Fibroblast of lung (primary cell): ENCODE measurements at regions not wholly inside any gene's neighbourhood (a gene's known extent, or its start where the extent isn't known, plus 50 kb on each side); places are given as distances from the start of the nearest gene placed in this dataset.

Experiments
- DNase-seq, 2 donors: peaks; one replicate each; pipeline versions ENCODE4 v3.0.0 to v3.0.0-alpha.2; 2010; ENCODE audit warnings: low read depth in 2 of 2
- H2AFZ ChIP-seq: 2 replicates; pipeline ENCODE4 v1.5.1; 2012; ENCODE audit warnings: low read length, control low read depth, inconsistent platforms
- H3K27ac ChIP-seq: 2 replicates; pipeline ENCODE4 v1.5.1; 2011; ENCODE audit warnings: low read length, control low read depth; ENCODE audit not compliant: insufficient read depth
- H3K27me3 ChIP-seq: 2 replicates; pipeline ENCODE4 v1.5.1; 2011; ENCODE audit warnings: mild to moderate bottlenecking, low read length; ENCODE audit not compliant: control insufficient read depth, insufficient read depth
- H3K36me3 ChIP-seq: 2 replicates; pipeline ENCODE4 v1.5.1; 2011; ENCODE audit warnings: low read length; ENCODE audit not compliant: control insufficient read depth, insufficient read depth
- H3K4me1 ChIP-seq: 2 replicates; pipeline ENCODE4 v1.5.1; 2011; ENCODE audit warnings: low read length; ENCODE audit not compliant: control insufficient read depth, insufficient read depth; ENCODE audit errors: extremely low read depth
- H3K4me2 ChIP-seq: 2 replicates; pipeline ENCODE4 v1.5.1; 2011; ENCODE audit warnings: low read length, control low read depth; ENCODE audit not compliant: insufficient read depth; ENCODE audit errors: extremely low read depth
- H3K4me3 ChIP-seq, 4 experiments: fragments of 200-600 bp in 1 of 4; sonication (generic) in 1 of 4; replicated peaks in 1 of 4; 2 replicates each; pipeline ENCODE4 v1.5.1; 2011 to 2016; ENCODE audit warnings: low read length in 4 of 4, low read depth in 3 of 4, mild to moderate bottlenecking in 3 of 4, control low read depth in 2 of 4, inconsistent platforms in 1 of 4, mixed read lengths in 1 of 4; ENCODE audit not compliant: insufficient read depth in 1 of 4; ENCODE audit errors: control extremely low read depth in 1 of 4
- H3K79me2 ChIP-seq: 2 replicates; pipeline ENCODE4 v1.5.1; 2012; ENCODE audit warnings: mild to moderate bottlenecking, low read length, inconsistent platforms; ENCODE audit not compliant: control insufficient read depth, insufficient read depth
- H3K9ac ChIP-seq: 2 replicates; pipeline ENCODE4 v1.5.1; 2011; ENCODE audit warnings: mild to moderate bottlenecking, low read length, control low read depth; ENCODE audit not compliant: insufficient read depth
- H3K9me3 ChIP-seq: 2 replicates; pipeline ENCODE4 v1.5.1; 2012; ENCODE audit warnings: low read depth, low read length; ENCODE audit not compliant: control insufficient read depth, insufficient read depth
- H4K20me1 ChIP-seq: 2 replicates; pipeline ENCODE4 v1.5.1; 2011; ENCODE audit warnings: low read length; ENCODE audit not compliant: control insufficient read depth, insufficient read depth; ENCODE audit errors: extremely low read depth
- CTCF ChIP-seq, 2 donors: IDR thresholded peaks in 1 of 2; conservative IDR thresholded peaks in 1 of 2; 1 replicate in 1 of 2; 2 replicates in 1 of 2; pipeline ENCODE4 v1.5.1; 2011 to 2012; ENCODE audit warnings: low read length in 2 of 2, control low read depth in 1 of 2, inconsistent platforms in 1 of 2, low read depth in 1 of 2, mild to moderate bottlenecking in 1 of 2
- EZH2 ChIP-seq: IDR thresholded peaks from 2 replicates; pipeline ENCODE4 v1.5.1; 2012; ENCODE audit warnings: low read length, control low read depth, mild to moderate bottlenecking; ENCODE audit errors: missing control alignments

GRCh38 chr5:61650661-61651060 lies 318.6 kb downstream of the ZSWIM6 start:
- Histone ChIP-seq H3K27me3 (peaks cover 15% of the 10 kb centered on the region), H3K9me3 (no peaks in the 10 kb centered on the region)

GRCh38 chr5:61651195-61651594 lies 319.1 kb downstream of the ZSWIM6 start:
- Histone ChIP-seq H3K9ac (no peak overlapping the region), H3K4me2 (no peak overlapping the region)

More at GRCh38 chr5:61650661-61651060, 318.6 kb downstream of the ZSWIM6 start:
- Histone ChIP-seq H3K79me2 (no peaks in the 10 kb centered on the region), H3K9ac (no peak overlapping the region), H4K20me1 (no peaks in the 10 kb centered on the region), H3K27ac (no peak overlapping the region), H3K4me2 (no peak overlapping the region), H3K36me3 (no peaks in the 10 kb centered on the region), H3K4me3 (no peak overlapping the region), H3K4me1 (no peaks in the 10 kb centered on the region), H2AFZ (no peak overlapping the region)
- TF ChIP-seq CTCF (conservative IDR thresholded peaks at IDR 0.05 in 1 of 2, IDR thresholded peaks at IDR 0.05 in 1 of 2; ENCODE audit: low read depth in 1 of 2, low read length in 2 of 2) = no peak
- TF ChIP-seq EZH2 = no peak
- no peak for DNase-seq

GRCh38 chr5:61652916-61653315 lies 320.9 kb downstream of the ZSWIM6 start:
- H3K9me3 ChIP-seq = no peaks in the 10 kb centered on the region
- H3K36me3 ChIP-seq = no peaks in the 10 kb centered on the region
- no peak overlapping the region for H3K4me3 ChIP-seq
- no peak overlapping the region for H3K9ac ChIP-seq
- DNase-seq = no peak
- no peak overlapping the region for H3K4me2 ChIP-seq
- H3K4me1 ChIP-seq = no peaks in the 10 kb centered on the region
- no peak overlapping the region for H2AFZ ChIP-seq
- TF ChIP-seq EZH2 = no peak
- TF ChIP-seq CTCF (conservative IDR thresholded peaks at IDR 0.05 in 1 of 2, IDR thresholded peaks at IDR 0.05 in 1 of 2; ENCODE audit: low read depth in 1 of 2, low read length in 2 of 2) = no peak
- no peak overlapping the region for H3K27ac ChIP-seq
- H3K27me3 ChIP-seq = peaks cover 7% of the 10 kb centered on the region
- H3K79me2 ChIP-seq = no peaks in the 10 kb centered on the region
- H4K20me1 ChIP-seq = no peaks in the 10 kb centered on the region

More at GRCh38 chr5:61651195-61651594, 319.1 kb downstream of the ZSWIM6 start:
- TF ChIP-seq CTCF (conservative IDR thresholded peaks at IDR 0.05 in 1 of 2, IDR thresholded peaks at IDR 0.05 in 1 of 2; ENCODE audit: low read depth in 1 of 2, low read length in 2 of 2) (no peak), EZH2 (no peak)
- Histone ChIP-seq H3K27me3 (peaks cover 15% of the 10 kb centered on the region), H3K36me3 (no peaks in the 10 kb centered on the region), H3K27ac (no peak overlapping the region), H3K4me3 (no peak overlapping the region), H3K4me1 (no peaks in the 10 kb centered on the region), H4K20me1 (no peaks in the 10 kb centered on the region), H3K9me3 (no peaks in the 10 kb centered on the region), H3K79me2 (no peaks in the 10 kb centered on the region), H2AFZ (no peak overlapping the region)
- DNase-seq = no peak
